ENCODE measurements at regions not wholly inside any gene's neighbourhood (a gene's known extent, or its start where the extent isn't known, plus 50 kb on each side); places are given as distances from the start of the nearest gene placed in this dataset.

- no peak for TF ChIP-seq FOXJ2 (tag; IDR thresholded peaks at IDR 0.05)
- no peak for TF ChIP-seq CTCF (IDR thresholded peaks at IDR 0.05 in 2 of 3, conservative IDR thresholded peaks at IDR 0.05 in 1 of 3; ENCODE audit: insufficient read depth in 2 of 3, low read depth in 1 of 3, low read length in 3 of 3)
- no peak for TF ChIP-seq JUN (IDR thresholded peaks at IDR 0.05; ENCODE audit: borderline replicate concordance, low read depth, low read length)
- TF ChIP-seq JUN (CRISPR knock-in tag; IDR thresholded peaks at IDR 0.05; ENCODE audit: borderline replicate concordance) = no peak
- no peak for TF ChIP-seq FIP1L1 (IDR thresholded peaks at IDR 0.05; ENCODE audit: low read depth, low read length, poor library complexity, severe bottlenecking)
- no peak for TF ChIP-seq SP1 (CRISPR knock-in tag; IDR thresholded peaks at IDR 0.05)
- no peak for TF ChIP-seq HINFP (tag; conservative IDR thresholded peaks at IDR 0.05; ENCODE audit: low read depth)
- TF ChIP-seq EP400 (IDR thresholded peaks at IDR 0.05) = no peak
- no peak for TF ChIP-seq TEAD4 (IDR thresholded peaks at IDR 0.05; ENCODE audit: low read length)
- TF ChIP-seq TEAD4 (CRISPR knock-in tag; IDR thresholded peaks at IDR 0.05; ENCODE audit: borderline replicate concordance) = no peak
- TF ChIP-seq SIRT6 (IDR thresholded peaks at IDR 0.05; ENCODE audit: low read depth, low read length) = no peak
- no peak for TF ChIP-seq EGR1 (conservative IDR thresholded peaks at IDR 0.05)
- no peak for TF ChIP-seq PCBP2 (IDR thresholded peaks at IDR 0.05; ENCODE audit: low read depth, low read length, poor library complexity, severe bottlenecking)
- no peak for TF ChIP-seq HCFC1 (IDR thresholded peaks at IDR 0.05; ENCODE audit: low read depth, low read length)
- TF ChIP-seq ZNF140 (CRISPR knock-in tag; IDR thresholded peaks at IDR 0.05) = no peak
- no peak for TF ChIP-seq ZSCAN29 (IDR thresholded peaks at IDR 0.05)
Measured at GRCh38 chr2:14396533-14397083, 235.9 kb upstream of the LRATD1 start.
